H9 (cell line): ENCODE measurements at regions not wholly inside any gene's neighbourhood (a gene's known extent, or its start where the extent isn't known, plus 50 kb on each side); places are given as distances from the start of the nearest gene placed in this dataset.

Experiments used
- DNase-seq: peaks from one replicate; pipeline ENCODE4 v3.0.0-alpha.2; 2017
- H2AFZ ChIP-seq: one replicate; pipeline ENCODE4 v1.6.1; 2013; ENCODE audit warnings: mild to moderate bottlenecking, low read length, control low read depth, moderate library complexity
- H2AK5ac ChIP-seq: 2 replicates; pipeline ENCODE4 v1.6.1; 2013; ENCODE audit warnings: low read length, control low read depth, mixed read lengths; ENCODE audit not compliant: insufficient read length
- H2BK120ac ChIP-seq: one replicate; pipeline ENCODE4 v1.6.1; 2013; ENCODE audit warnings: low read depth, mild to moderate bottlenecking, low read length, control low read depth, inconsistent platforms; ENCODE audit not compliant: poor library complexity, severe bottlenecking
- H2BK12ac ChIP-seq: 2 replicates; pipeline ENCODE4 v1.6.1; 2013; ENCODE audit warnings: low read length, control low read depth, mixed read lengths, low read depth; ENCODE audit not compliant: insufficient read length
- H2BK15ac ChIP-seq: 2 replicates; pipeline ENCODE4 v1.6.1; 2013; ENCODE audit warnings: low read depth, low read length, control low read depth
- H2BK20ac ChIP-seq: one replicate; pipeline ENCODE4 v1.6.1; 2013; ENCODE audit warnings: low read depth, mild to moderate bottlenecking, low read length, control low read depth, inconsistent platforms; ENCODE audit not compliant: poor library complexity, severe bottlenecking
- H2BK5ac ChIP-seq: 2 replicates; pipeline ENCODE4 v1.6.1; 2013; ENCODE audit warnings: low read length, control low read depth, mixed read lengths; ENCODE audit not compliant: insufficient read length
- H3K14ac ChIP-seq: 2 replicates; pipeline ENCODE4 v1.6.1; 2013; ENCODE audit warnings: low read length, control low read depth; ENCODE audit not compliant: insufficient read depth
- H3K18ac ChIP-seq: 2 replicates; pipeline ENCODE4 v1.6.1; 2013; ENCODE audit warnings: low read depth, mild to moderate bottlenecking, mixed read lengths, low read length, control low read depth; ENCODE audit not compliant: insufficient read length
- H3K23ac ChIP-seq: 2 replicates; pipeline ENCODE4 v1.6.1; 2013; ENCODE audit warnings: low read length, control low read depth, mixed read lengths, low read depth; ENCODE audit not compliant: insufficient read length
- H3K23me2 ChIP-seq: 2 replicates; pipeline ENCODE4 v1.6.1; 2013; ENCODE audit warnings: low read depth, mild to moderate bottlenecking, mixed read lengths, low read length, control low read depth; ENCODE audit not compliant: insufficient read length, poor library complexity, severe bottlenecking
- H3K27ac ChIP-seq: 2 replicates; pipeline ENCODE4 v1.5.1; 2013; ENCODE audit warnings: low read length, control low read depth, mixed read lengths, low read depth; ENCODE audit not compliant: insufficient read length
- H3K27me3 ChIP-seq: 2 replicates; pipeline ENCODE4 v1.6.1; 2013; ENCODE audit warnings: low read length, control low read depth, inconsistent platforms; ENCODE audit not compliant: insufficient read depth
- H3K4ac ChIP-seq: 2 replicates; pipeline ENCODE4 v1.6.1; 2013; ENCODE audit warnings: low read depth, mild to moderate bottlenecking, control low read depth, inconsistent platforms, low read length, moderate library complexity
- H3K4me1 ChIP-seq: 2 replicates; pipeline ENCODE4 v1.6.1; 2013; ENCODE audit warnings: low read length, control low read depth, inconsistent platforms; ENCODE audit not compliant: insufficient read depth
- H3K4me2 ChIP-seq: 2 replicates; pipeline ENCODE4 v1.6.1; 2013; ENCODE audit warnings: low read length, control low read depth, mixed read lengths; ENCODE audit not compliant: insufficient read length, insufficient read depth
- H3K56ac ChIP-seq: 2 replicates; pipeline ENCODE4 v1.6.1; 2013; ENCODE audit warnings: low read depth, mild to moderate bottlenecking, mixed read lengths, low read length, control low read depth; ENCODE audit not compliant: insufficient read length
- H3K79me1 ChIP-seq: 2 replicates; pipeline ENCODE4 v1.6.1; 2013; ENCODE audit warnings: low read depth, mild to moderate bottlenecking, moderate library complexity, low read length, control low read depth, inconsistent platforms; ENCODE audit not compliant: insufficient read depth, poor library complexity, severe bottlenecking
- H3K79me2 ChIP-seq: 2 replicates; pipeline ENCODE4 v1.6.1; 2013; ENCODE audit warnings: low read length, control low read depth, inconsistent platforms; ENCODE audit not compliant: insufficient read depth
- H3K9ac ChIP-seq: 2 replicates; pipeline ENCODE4 v1.6.1; 2013; ENCODE audit warnings: low read length, control low read depth, mixed read lengths; ENCODE audit not compliant: insufficient read length; ENCODE audit errors: extremely low read depth
- H3K9me3 ChIP-seq: one replicate; pipeline ENCODE4 v1.6.1; 2013; ENCODE audit warnings: low read depth, low read length, inconsistent platforms; ENCODE audit not compliant: control insufficient read depth
- H3T11ph ChIP-seq: one replicate; pipeline ENCODE4 v1.6.1; 2013; ENCODE audit warnings: mild to moderate bottlenecking, low read length, control low read depth, inconsistent platforms
- H4K20me1 ChIP-seq: one replicate; pipeline ENCODE4 v1.6.1; 2013; ENCODE audit not compliant: control insufficient read depth, insufficient read length, insufficient read depth
- H4K5ac ChIP-seq: 2 replicates; pipeline ENCODE4 v1.6.1; 2013; ENCODE audit warnings: low read depth, mild to moderate bottlenecking, mixed read lengths, low read length, control low read depth; ENCODE audit not compliant: insufficient read length
- H4K8ac ChIP-seq: replicated peaks from 2 replicates; pipeline ENCODE4 v1.6.1; 2013; ENCODE audit warnings: low read length, control low read depth, mixed read lengths, low read depth; ENCODE audit not compliant: insufficient read length
- H4K91ac ChIP-seq: 2 replicates; pipeline ENCODE4 v1.6.1; 2013; ENCODE audit warnings: low read depth, mild to moderate bottlenecking, moderate library complexity, mixed read lengths, low read length, control low read depth; ENCODE audit not compliant: insufficient read length
- H3K27ac Mint-ChIP-seq, 3 experiments: 2 replicates in 2 of 3; 3 replicates in 1 of 3; pipeline ENCODE4 v1.8.0; 2020 to 2021; ENCODE audit warnings: mixed read lengths in 3 of 3, mild to moderate bottlenecking in 1 of 3, moderate library complexity in 1 of 3
- H3K27me3 Mint-ChIP-seq: 2 replicates; pipeline ENCODE4 v1.8.0; 2021; ENCODE audit warnings: low read depth, mild to moderate bottlenecking, moderate library complexity, mixed read lengths
- H3K36me3 Mint-ChIP-seq, 3 experiments: 2 replicates in 2 of 3; 3 replicates in 1 of 3; pipeline ENCODE4 v1.8.0; 2020 to 2021; ENCODE audit warnings: low read depth in 3 of 3, mixed read lengths in 3 of 3; ENCODE audit not compliant: insufficient read depth in 1 of 3
- H3K4me1 Mint-ChIP-seq, 2 experiments: 2 replicates each; pipeline ENCODE4 v1.8.0; 2020; ENCODE audit warnings: mixed read lengths in 2 of 2
- H3K4me3 Mint-ChIP-seq, 2 experiments: 2 replicates in 1 of 2; 3 replicates in 1 of 2; pipeline ENCODE4 v1.8.0; 2020 to 2021; ENCODE audit warnings: mild to moderate bottlenecking in 2 of 2, mixed read lengths in 2 of 2, moderate library complexity in 1 of 2
- H3K9me3 Mint-ChIP-seq, 2 experiments: 2 replicates in 1 of 2; 3 replicates in 1 of 2; pipeline ENCODE4 v1.8.0; 2020; ENCODE audit warnings: mild to moderate bottlenecking in 2 of 2, mixed read lengths in 2 of 2, moderate library complexity in 1 of 2
- WGBS: extraction: QIAGEN DNeasy Blood & Tissue Kit; methylation state at CpG from one replicate; pipeline ENCODE4 v1.1.7; 2013; ENCODE audit warnings: missing lambda C conversion rate, low lambda C conversion rate, mixed read lengths; ENCODE audit not compliant: insufficient read length; ENCODE audit errors: extremely low coverage; 5-methylcytosine and 5-hydroxymethylcytosine counted together
- TF ChIP-seq, protein P1 (sequence below): fragments of 200-600 bp; sonication (generic); conservative IDR thresholded peaks from 3 replicates; pipeline ENCODE4 v1.8.0; 2021; ENCODE audit warnings: antibody characterized with exemption, mild to moderate bottlenecking

DNA sequence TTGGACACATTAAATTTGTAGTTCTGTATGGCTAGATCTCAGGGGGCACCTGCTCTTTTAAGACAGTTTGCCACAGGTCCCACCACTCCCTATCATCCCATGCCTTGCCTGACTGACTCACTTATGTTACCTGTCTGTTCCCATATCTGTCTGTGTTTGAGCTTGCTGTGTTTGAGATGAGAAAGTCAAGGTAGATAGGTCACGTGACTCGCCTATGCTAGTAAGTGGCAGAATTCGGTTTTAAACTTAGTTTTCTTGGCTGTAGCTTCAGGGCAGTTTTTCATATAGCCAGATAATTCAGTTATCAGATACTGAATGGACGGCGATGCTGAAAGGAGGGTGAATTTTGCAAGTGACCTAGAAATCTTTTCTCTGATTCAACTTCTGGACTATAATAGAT, 348.4 kb downstream of the RPS24 start:
- Histone ChIP-seq H2AK5ac (no peak overlapping the region), H3K14ac (no peak overlapping the region), H2BK5ac (no peak overlapping the region), H3K23ac (no peak overlapping the region), H3K9ac (no peak overlapping the region), H2BK20ac (no peak overlapping the region), H3K56ac (no peak overlapping the region), H2AFZ (no peak overlapping the region), H3K4me2 (no peak overlapping the region), H3K4me1 (no peaks in the 10 kb centered on the region), H4K91ac (no peak overlapping the region), H3K4ac (no peak overlapping the region), H3K23me2 (no peaks in the 10 kb centered on the region), H3K79me1 (no peaks in the 10 kb centered on the region), H3K27me3 (no peaks in the 10 kb centered on the region), H3K18ac (no peak overlapping the region), H3T11ph (no peak overlapping the region), H3K27ac (no peak overlapping the region), H3K79me2 (no peaks in the 10 kb centered on the region), H4K8ac (no peak overlapping the region), H2BK120ac (no peak overlapping the region), H3K9me3 (no peaks in the 10 kb centered on the region), H4K20me1 (no peaks in the 10 kb centered on the region), H2BK12ac (no peak overlapping the region), H4K5ac (no peak overlapping the region), H2BK15ac (no peak overlapping the region)
- Mint-ChIP-seq H3K36me3 (peaks cover 3 to 11% (median 8%) of the 10 kb centered on the region in 3 experiments; a peak in 4 of 7 replicates), H3K4me1 (peaks cover 25 to 27% of the 10 kb centered on the region in 2 experiments), H3K4me3 (no peak overlapping the region), H3K27me3 (peaks cover 42% of the 10 kb centered on the region), H3K9me3 (peaks cover 8% of the 10 kb centered on the region in 2 experiments), H3K27ac (no peak overlapping the region)
- no peak for DNase-seq
- TF ChIP-seq, protein P1, sequence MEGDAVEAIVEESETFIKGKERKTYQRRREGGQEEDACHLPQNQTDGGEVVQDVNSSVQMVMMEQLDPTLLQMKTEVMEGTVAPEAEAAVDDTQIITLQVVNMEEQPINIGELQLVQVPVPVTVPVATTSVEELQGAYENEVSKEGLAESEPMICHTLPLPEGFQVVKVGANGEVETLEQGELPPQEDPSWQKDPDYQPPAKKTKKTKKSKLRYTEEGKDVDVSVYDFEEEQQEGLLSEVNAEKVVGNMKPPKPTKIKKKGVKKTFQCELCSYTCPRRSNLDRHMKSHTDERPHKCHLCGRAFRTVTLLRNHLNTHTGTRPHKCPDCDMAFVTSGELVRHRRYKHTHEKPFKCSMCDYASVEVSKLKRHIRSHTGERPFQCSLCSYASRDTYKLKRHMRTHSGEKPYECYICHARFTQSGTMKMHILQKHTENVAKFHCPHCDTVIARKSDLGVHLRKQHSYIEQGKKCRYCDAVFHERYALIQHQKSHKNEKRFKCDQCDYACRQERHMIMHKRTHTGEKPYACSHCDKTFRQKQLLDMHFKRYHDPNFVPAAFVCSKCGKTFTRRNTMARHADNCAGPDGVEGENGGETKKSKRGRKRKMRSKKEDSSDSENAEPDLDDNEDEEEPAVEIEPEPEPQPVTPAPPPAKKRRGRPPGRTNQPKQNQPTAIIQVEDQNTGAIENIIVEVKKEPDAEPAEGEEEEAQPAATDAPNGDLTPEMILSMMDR: no peak
- WGBS: no CpG with 5 or more reads among the region's 5 CpGs
